CD14-positive monocyte (primary cell): ENCODE measurements at regions not wholly inside any gene's neighbourhood (a gene's known extent, or its start where the extent isn't known, plus 50 kb on each side); places are given as distances from the start of the nearest gene placed in this dataset.

ENCODE experiments used
- DNase-seq, 3 donors: peaks; one replicate each; pipeline ENCODE4 v3.0.0-alpha.2; 2011 to 2022
- H2AFZ ChIP-seq: 2 replicates; pipeline ENCODE4 v1.6.0; 2012; ENCODE audit warnings: mild to moderate bottlenecking, low read depth, low read length, inconsistent platforms; ENCODE audit not compliant: insufficient read depth, poor library complexity, severe bottlenecking
- H3K27ac ChIP-seq, 2 donors: 1 replicate in 1 of 2; 2 replicates in 1 of 2; pipeline ENCODE4 v1.5.1; 2012 to 2013; ENCODE audit warnings: low read length in 2 of 2, control low read depth in 1 of 2, inconsistent platforms in 1 of 2, low read depth in 1 of 2, mild to moderate bottlenecking in 1 of 2
- H3K27me3 ChIP-seq, 2 donors: one replicate each; pipeline versions ENCODE4 v1.6.0 to v1.6.1; 2011 to 2013; ENCODE audit warnings: low read length in 2 of 2; ENCODE audit not compliant: control insufficient read depth in 2 of 2, insufficient read depth in 2 of 2
- H3K36me3 ChIP-seq, 2 donors: replicated peaks in 1 of 2; 1 replicate in 1 of 2; 2 replicates in 1 of 2; pipeline versions ENCODE4 v1.5.1 to v1.6.1; 2012 to 2013; ENCODE audit warnings: low read length in 2 of 2, control low read depth in 1 of 2, inconsistent platforms in 1 of 2, mild to moderate bottlenecking in 1 of 2; ENCODE audit not compliant: insufficient read depth in 2 of 2, control insufficient read depth in 1 of 2
- H3K4me1 ChIP-seq, 2 donors: 1 replicate in 1 of 2; 2 replicates in 1 of 2; pipeline versions ENCODE4 v1.5.1 to v1.6.1; 2012 to 2013; ENCODE audit warnings: low read length in 2 of 2, control low read depth in 1 of 2, inconsistent platforms in 1 of 2, mild to moderate bottlenecking in 1 of 2, moderate library complexity in 1 of 2; ENCODE audit not compliant: insufficient read depth in 2 of 2, control insufficient read depth in 1 of 2
- H3K4me2 ChIP-seq: replicated peaks from 2 replicates; pipeline ENCODE3; 2012; ENCODE audit warnings: low read length, moderate library complexity, mild to moderate bottlenecking; ENCODE audit not compliant: poor library complexity, severe bottlenecking; ENCODE audit errors: extremely low read depth
- H3K4me3 ChIP-seq, 3 experiments: fragments of 200-600 bp in 1 of 3; sonication (generic) in 1 of 3; replicated peaks in 1 of 3; 1 replicate in 2 of 3; 2 replicates in 1 of 3; pipeline ENCODE4 v1.5.1; 2011 to 2013; ENCODE audit warnings: low read length in 3 of 3, mild to moderate bottlenecking in 3 of 3, control low read depth in 2 of 3, low read depth in 2 of 3, inconsistent platforms in 1 of 3, moderate library complexity in 1 of 3
- H3K79me2 ChIP-seq: 2 replicates; pipeline ENCODE4 v1.6.0; 2012; ENCODE audit warnings: mild to moderate bottlenecking, control low read depth, inconsistent platforms, low read length, moderate library complexity; ENCODE audit not compliant: insufficient read depth
- H3K9ac ChIP-seq: 2 replicates; pipeline ENCODE4 v1.6.0; 2017; ENCODE audit warnings: low read length, mild to moderate bottlenecking; ENCODE audit not compliant: insufficient read depth, poor library complexity, severe bottlenecking
- H3K9me3 ChIP-seq, 2 donors: replicated peaks in 1 of 2; 1 replicate in 1 of 2; 2 replicates in 1 of 2; pipeline versions ENCODE4 v1.5.1 to v1.6.1; 2012 to 2013; ENCODE audit warnings: low read length in 2 of 2, control low read depth in 1 of 2; ENCODE audit not compliant: control insufficient read depth in 1 of 2, insufficient read depth in 1 of 2
- H4K20me1 ChIP-seq: 2 replicates; pipeline ENCODE4 v1.6.0; 2012; ENCODE audit warnings: mild to moderate bottlenecking, low read length, control low read depth, moderate library complexity; ENCODE audit not compliant: insufficient read depth
- H3K27ac Mint-ChIP-seq, 7 donors: one replicate each; pipeline ENCODE4 v1.8.0; 2020; ENCODE audit warnings: mild to moderate bottlenecking in 7 of 7, mixed read lengths in 7 of 7, moderate library complexity in 6 of 7, inconsistent platforms in 2 of 7
- H3K27me3 Mint-ChIP-seq, 3 donors: one replicate each; pipeline ENCODE4 v1.8.0; 2021 to 2022; ENCODE audit warnings: low read depth in 3 of 3, mild to moderate bottlenecking in 3 of 3, mixed read lengths in 3 of 3, moderate library complexity in 3 of 3, inconsistent platforms in 1 of 3
- H3K36me3 Mint-ChIP-seq, 2 donors: one replicate each; pipeline ENCODE4 v1.8.0; 2020; ENCODE audit warnings: mixed read lengths in 2 of 2, inconsistent platforms in 1 of 2, mild to moderate bottlenecking in 1 of 2
- H3K4me1 Mint-ChIP-seq: one replicate; pipeline ENCODE4 v1.8.0; 2020; ENCODE audit warnings: mild to moderate bottlenecking, mixed read lengths
- H3K4me3 Mint-ChIP-seq, 2 donors: one replicate each; pipeline ENCODE4 v1.8.0; 2020; ENCODE audit warnings: mild to moderate bottlenecking in 2 of 2, mixed read lengths in 2 of 2, moderate library complexity in 1 of 2
- H3K9me3 Mint-ChIP-seq, 7 donors: one replicate each; pipeline ENCODE4 v1.8.0; 2020 to 2022; ENCODE audit warnings: mixed read lengths in 7 of 7, mild to moderate bottlenecking in 6 of 7, moderate library complexity in 6 of 7, inconsistent platforms in 2 of 7
- CTCF ChIP-seq: fragments of 200-600 bp; IDR thresholded peaks from one replicate; pipeline ENCODE4 v1.8.0; 2022; ENCODE audit warnings: antibody characterized with exemption, mild to moderate bottlenecking
- WGBS: methylation state at CpG from one replicate; pipeline ENCODE4 v1.1.5; 2013; ENCODE audit warnings: missing lambda C conversion rate; ENCODE audit not compliant: insufficient coverage; 5-methylcytosine and 5-hydroxymethylcytosine counted together
- intact Hi-C, 2 donors: fragments of 100-400 bp; cut with micrococcal nuclease; formaldehyde crosslinking; loops; one replicate each; pipeline versions ENCODE4 v1.15.0 to v1.15.1; 2023

- no peak overlapping the region for H3K27ac Mint-ChIP-seq
- no peak overlapping the region for H3K9ac ChIP-seq
- WGBS = 94% methylated on average over 2 of the region's 4 CpGs
- no peak overlapping the region for H3K27ac ChIP-seq
- no peaks in the 10 kb centered on the region for H3K27me3 ChIP-seq
- no peaks in the 10 kb centered on the region for H3K36me3 Mint-ChIP-seq
- H3K4me1 Mint-ChIP-seq = no peaks in the 10 kb centered on the region
- H3K79me2 ChIP-seq = no peaks in the 10 kb centered on the region
- no peaks in the 10 kb centered on the region for H4K20me1 ChIP-seq
- H3K4me2 ChIP-seq = no peak overlapping the region
- DNase-seq = no peak
- no peaks in the 10 kb centered on the region for H3K9me3 ChIP-seq
- no peaks in the 10 kb centered on the region for H3K27me3 Mint-ChIP-seq
- no peak overlapping the region for H3K4me3 Mint-ChIP-seq
- no peak for TF ChIP-seq CTCF
- no peaks in the 10 kb centered on the region for H3K4me1 ChIP-seq
- intact Hi-C loops = no loop called here
- no peak overlapping the region for H2AFZ ChIP-seq
- no peaks in the 10 kb centered on the region for H3K36me3 ChIP-seq
- no peak overlapping the region for H3K4me3 ChIP-seq
- H3K9me3 Mint-ChIP-seq = peaks cover 0 to 6% (median 3%) of the 10 kb centered on the region in 7 donors
Measured at GRCh38 chr4:156408749-156409148, 455.1 kb upstream of the CTSO start.

GRCh38 chr4:156401371-156401770 lies 447.7 kb upstream of the CTSO start:
- 50% methylated on average over 1 of the region's 2 CpGs for WGBS
- no peaks in the 10 kb centered on the region for H3K27me3 Mint-ChIP-seq
- Histone ChIP-seq H4K20me1 (no peaks in the 10 kb centered on the region), H3K9ac (no peak overlapping the region), H3K4me3 (no peak overlapping the region), H2AFZ (no peak overlapping the region), H3K9me3 (no peaks in the 10 kb centered on the region), H3K36me3 (no peaks in the 10 kb centered on the region), H3K4me1 (no peaks in the 10 kb centered on the region), H3K79me2 (no peaks in the 10 kb centered on the region), H3K4me2 (no peak overlapping the region), H3K27me3 (no peaks in the 10 kb centered on the region), H3K27ac (no peak overlapping the region)
- no peak overlapping the region for H3K4me3 Mint-ChIP-seq
- no peaks in the 10 kb centered on the region for H3K4me1 Mint-ChIP-seq
- no peak overlapping the region for H3K27ac Mint-ChIP-seq
- peaks cover 0 to 7% (median 3%) of the 10 kb centered on the region in 7 donors for H3K9me3 Mint-ChIP-seq
- H3K36me3 Mint-ChIP-seq = no peaks in the 10 kb centered on the region
- no peak for TF ChIP-seq CTCF
- DNase-seq = no peak
- intact Hi-C loops = no loop called here
